ENCODE measurements at regions not wholly inside any gene's neighbourhood (a gene's known extent, or its start where the extent isn't known, plus 50 kb on each side); places are given as distances from the start of the nearest gene placed in this dataset.
A peak's percentile ranks its signal among the peaks of the same experiment; 100 is the strongest.

DNA sequence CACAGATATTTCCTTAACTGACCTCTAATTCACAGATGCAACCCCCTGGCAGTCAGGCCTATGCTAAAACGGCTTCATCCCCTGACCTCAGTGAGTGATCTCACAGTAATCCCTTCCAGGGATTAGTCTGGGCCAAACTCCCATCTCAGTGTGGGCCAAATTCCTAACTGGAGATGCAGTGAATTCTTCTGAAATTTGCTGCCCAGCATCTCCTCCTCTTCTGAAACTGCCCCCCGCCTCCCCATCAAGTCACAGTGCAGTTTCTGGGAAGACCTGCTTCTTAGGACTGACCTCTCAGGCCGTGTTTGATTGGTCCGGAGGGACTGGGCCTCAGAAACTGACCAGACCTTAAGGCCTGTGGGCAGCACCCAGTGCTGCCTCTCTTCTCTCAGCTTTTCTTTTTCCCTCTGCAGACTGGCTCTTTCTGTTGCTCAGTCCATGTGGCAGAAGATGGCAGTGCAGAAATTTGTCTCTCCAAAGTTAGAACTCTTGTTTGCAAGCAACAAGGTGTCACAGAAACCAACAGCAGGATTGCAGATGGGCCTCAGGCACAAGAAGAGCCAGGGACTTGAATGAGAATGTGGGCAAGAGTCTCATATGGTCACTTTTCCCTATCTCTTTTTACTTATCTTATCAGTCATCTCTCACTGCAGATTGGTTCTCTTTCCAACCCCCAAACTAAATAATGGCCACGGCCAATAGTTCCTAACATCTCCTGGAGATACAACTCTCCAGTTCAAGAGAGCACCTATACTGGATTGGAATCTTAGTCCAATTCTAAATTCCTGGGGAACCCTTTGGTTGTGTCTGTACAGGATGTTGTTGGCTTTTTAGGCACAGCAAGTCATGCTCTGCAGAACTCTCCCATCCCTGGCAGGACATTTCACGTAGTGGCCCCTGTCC, 95.5 kb upstream of the RALGPS2 start:
- TF ChIP-seq, protein P1, sequence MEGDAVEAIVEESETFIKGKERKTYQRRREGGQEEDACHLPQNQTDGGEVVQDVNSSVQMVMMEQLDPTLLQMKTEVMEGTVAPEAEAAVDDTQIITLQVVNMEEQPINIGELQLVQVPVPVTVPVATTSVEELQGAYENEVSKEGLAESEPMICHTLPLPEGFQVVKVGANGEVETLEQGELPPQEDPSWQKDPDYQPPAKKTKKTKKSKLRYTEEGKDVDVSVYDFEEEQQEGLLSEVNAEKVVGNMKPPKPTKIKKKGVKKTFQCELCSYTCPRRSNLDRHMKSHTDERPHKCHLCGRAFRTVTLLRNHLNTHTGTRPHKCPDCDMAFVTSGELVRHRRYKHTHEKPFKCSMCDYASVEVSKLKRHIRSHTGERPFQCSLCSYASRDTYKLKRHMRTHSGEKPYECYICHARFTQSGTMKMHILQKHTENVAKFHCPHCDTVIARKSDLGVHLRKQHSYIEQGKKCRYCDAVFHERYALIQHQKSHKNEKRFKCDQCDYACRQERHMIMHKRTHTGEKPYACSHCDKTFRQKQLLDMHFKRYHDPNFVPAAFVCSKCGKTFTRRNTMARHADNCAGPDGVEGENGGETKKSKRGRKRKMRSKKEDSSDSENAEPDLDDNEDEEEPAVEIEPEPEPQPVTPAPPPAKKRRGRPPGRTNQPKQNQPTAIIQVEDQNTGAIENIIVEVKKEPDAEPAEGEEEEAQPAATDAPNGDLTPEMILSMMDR (IDR thresholded peaks at IDR 0.05) = peak in 1 of 4 experiments; percentile 6
- no peak for TF ChIP-seq POLR2A (IDR thresholded peaks at IDR 0.05)
- no peak for TF ChIP-seq POLR2AphosphoS5 (IDR thresholded peaks at IDR 0.05)
- no peak for TF ChIP-seq EP300 (IDR thresholded peaks at IDR 0.05)

Data from gastroesophageal sphincter (tissue), 3 donors.